Activated T-cell treated with anti-CD3 and anti-CD28 coated beads for 1 hour (primary cell): ENCODE measurements at regions not wholly inside any gene's neighbourhood (a gene's known extent, or its start where the extent isn't known, plus 50 kb on each side); places are given as distances from the start of the nearest gene placed in this dataset.

Source experiments
- DNase-seq: peaks from one replicate; pipeline ENCODE4 v3.0.0-alpha.2; 2020; ENCODE audit warnings: low read depth

GRCh38 chrY:19148783-19149182 lies 375.2 kb upstream of the HSFY2 start:
- no peak for DNase-seq

GRCh38 chrY:19146296-19146695 lies 372.8 kb upstream of the HSFY2 start:
- no peak for DNase-seq

GRCh38 chrY:19142093-19142492 lies 368.6 kb upstream of the HSFY2 start:
- no peak for DNase-seq

- DNase-seq = no peak
These were observed 366.9 kb upstream of the HSFY2 start for GRCh38 chrY:19140285-19140920.

- no peak for DNase-seq
These were observed 360.9 kb upstream of the HSFY2 start for GRCh38 chrY:19134426-19134825.

- DNase-seq = no peak
These were observed 357.2 kb upstream of the HSFY2 start for GRCh38 chrY:19130569-19131358.

- DNase-seq = no peak
These were observed 353.4 kb upstream of the HSFY2 start for GRCh38 chrY:19126889-19127288.

GRCh38 chrY:19124609-19125008 lies 351.1 kb upstream of the HSFY2 start:
- no peak for DNase-seq

- no peak for DNase-seq
These were observed 348.9 kb upstream of the HSFY2 start for GRCh38 chrY:19122450-19122849.

- no peak for DNase-seq
These were observed 324.8 kb upstream of the HSFY2 start for GRCh38 chrY:19098349-19098748.

GRCh38 chrY:19095460-19095859 lies 321.9 kb upstream of the HSFY2 start:
- no peak for DNase-seq

- no peak for DNase-seq
These were observed 309.5 kb upstream of the HSFY2 start for GRCh38 chrY:19083006-19083405.

- DNase-seq = no peak
These were observed 304.2 kb upstream of the HSFY2 start for GRCh38 chrY:19077698-19078113.

GRCh38 chrY:19076846-19077697 lies 303.5 kb upstream of the HSFY2 start:
- no peak for DNase-seq

- DNase-seq = no peak
These were observed 302.1 kb upstream of the HSFY2 start for GRCh38 chrY:19075471-19076253.

GRCh38 chrY:19067435-19067834 lies 293.9 kb upstream of the HSFY2 start:
- no peak for DNase-seq

- no peak for DNase-seq
These were observed 293.1 kb upstream of the HSFY2 start for GRCh38 chrY:19066447-19067190.

- no peak for DNase-seq
These were observed 291.6 kb upstream of the HSFY2 start for GRCh38 chrY:19065119-19065518.

GRCh38 chrY:19059733-19060132 lies 286.2 kb upstream of the HSFY2 start:
- no peak for DNase-seq

- no peak for DNase-seq
These were observed 285.4 kb upstream of the HSFY2 start for GRCh38 chrY:19058831-19059370.

- DNase-seq = no peak
These were observed 282.6 kb upstream of the HSFY2 start for GRCh38 chrY:19056138-19056469.
